Hematopoietic multipotent progenitor cell treated with erythropoietin and hydrocortisone succinate and interleukin-3 and kit ligand, for 4 days (in vitro differentiated cells): ENCODE measurements at regions not wholly inside any gene's neighbourhood (a gene's known extent, or its start where the extent isn't known, plus 50 kb on each side); places are given as distances from the start of the nearest gene placed in this dataset.
"Not testable (repeated sequence)": the region's sequence is repeated elsewhere in the genome, so short reads cannot be mapped to it uniquely, and the experiment has no call there.

Source experiments
- DNase-seq: peaks from one replicate; pipeline ENCODE4 v3.0.0-alpha.2; 2015

- DNase-seq: peak; percentile 93
Measured at GRCh38 chr13:44778761-44779484, 202.8 kb upstream of the TSC22D1 start.

DNA sequence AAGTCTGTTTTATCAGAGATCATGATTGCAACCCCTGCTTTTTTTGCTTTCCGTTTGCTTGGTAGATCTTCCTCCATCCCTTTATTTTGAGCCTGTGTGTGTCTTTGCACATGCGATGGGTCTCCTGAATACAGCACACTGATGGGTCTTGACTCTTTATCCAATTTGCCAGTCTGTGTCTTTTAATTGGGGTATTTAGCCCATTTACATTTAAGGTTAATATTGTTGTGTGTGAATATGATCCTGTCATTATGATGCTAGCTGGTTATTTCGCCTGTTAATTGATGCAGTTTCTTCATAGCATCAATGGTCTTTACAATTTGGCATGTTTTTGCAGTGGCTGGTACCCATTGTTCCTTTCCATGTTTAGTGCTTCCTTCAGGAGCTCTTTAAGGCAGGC lies 199.2 kb upstream of the TSC22D1 start:
- DNase-seq: not testable (repeated sequence)

DNA sequence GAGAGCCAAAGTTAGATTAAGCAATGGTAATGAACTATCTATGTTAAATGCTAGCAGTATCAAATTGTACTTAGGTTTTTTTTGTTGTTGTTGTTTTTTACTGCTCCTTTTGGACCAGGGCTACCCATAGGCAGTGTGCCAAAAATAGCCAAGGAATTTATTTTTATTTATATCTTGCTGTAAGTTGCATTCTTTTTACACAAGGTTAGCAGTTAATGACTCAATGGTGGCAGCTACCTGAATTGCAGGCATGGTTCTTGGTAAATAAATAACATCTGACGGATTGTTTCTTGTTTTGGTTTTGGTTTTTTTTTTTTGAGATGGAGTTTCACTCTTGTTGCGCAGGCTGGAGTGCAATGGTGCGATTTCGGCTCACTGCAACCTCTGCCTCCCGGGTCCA lies 194.8 kb upstream of the TSC22D1 start:
- DNase-seq: no peak

GRCh38 chr13:44769686-44770085 lies 193.6 kb upstream of the TSC22D1 start:
- no peak for DNase-seq

GRCh38 chr13:44768775-44769581 lies 192.8 kb upstream of the TSC22D1 start:
- no peak for DNase-seq

GRCh38 chr13:44768239-44768638 lies 192.1 kb upstream of the TSC22D1 start:
- peak; percentile 68 for DNase-seq

- DNase-seq: peak; percentile 41
Measured at GRCh38 chr13:44765001-44765471, 188.9 kb upstream of the TSC22D1 start.

DNA sequence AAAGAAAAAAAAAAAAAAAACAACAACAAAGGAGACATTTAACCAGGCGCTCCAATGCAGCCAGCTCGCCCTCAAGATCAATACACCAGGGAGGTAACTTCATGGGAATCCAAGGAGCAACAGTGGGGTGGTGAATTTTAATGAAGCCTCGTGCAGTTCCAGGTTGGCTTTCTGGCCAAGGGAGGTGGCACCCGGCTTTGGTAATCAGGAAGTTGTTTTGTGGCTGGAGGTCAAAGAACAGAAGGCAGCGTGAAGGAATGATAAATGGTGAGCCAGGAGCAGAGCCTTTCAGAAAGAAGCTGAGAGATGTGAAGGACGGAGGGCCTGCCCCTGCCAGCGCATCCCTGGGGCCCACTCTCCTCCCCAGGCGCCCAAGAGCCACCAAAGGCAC lies 188.2 kb upstream of the TSC22D1 start:
- peak; percentile 61 for DNase-seq

DNA sequence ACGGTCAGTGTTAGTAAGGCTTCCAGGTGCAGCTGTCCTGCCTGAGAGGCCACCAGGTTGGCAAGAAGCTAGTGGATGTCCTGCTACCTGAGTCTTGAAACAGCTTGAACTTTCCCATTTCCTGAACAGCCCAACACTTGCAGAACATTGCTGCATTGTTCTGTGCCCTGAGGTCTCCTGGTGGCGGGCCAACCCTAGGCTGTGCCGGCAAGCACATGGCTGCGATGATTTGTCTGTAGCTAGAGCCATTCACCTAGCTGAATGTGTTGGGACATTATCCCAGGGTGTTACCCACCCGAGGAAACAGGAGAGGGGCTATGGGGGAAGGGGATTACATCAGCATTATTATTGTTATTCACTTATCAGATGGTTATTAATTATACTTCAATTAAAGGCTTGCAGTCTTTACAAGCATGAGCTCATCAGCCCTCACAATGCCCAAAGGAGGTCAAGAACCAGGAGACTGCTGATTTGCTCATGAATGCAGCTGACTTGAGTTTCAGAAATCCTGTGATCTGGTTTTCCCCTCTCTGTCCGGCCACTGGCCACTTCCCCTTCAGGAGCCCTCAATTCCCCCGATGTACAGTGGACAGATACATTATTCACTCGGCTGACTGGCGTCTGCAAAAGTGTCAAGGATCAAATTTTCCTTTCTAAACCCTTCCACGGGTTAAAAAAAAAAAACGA lies 187.6 kb upstream of the TSC22D1 start:
- DNase-seq: no peak

- DNase-seq: no peak
Measured at GRCh38 chr13:44762911-44763310, 186.8 kb upstream of the TSC22D1 start.

DNA sequence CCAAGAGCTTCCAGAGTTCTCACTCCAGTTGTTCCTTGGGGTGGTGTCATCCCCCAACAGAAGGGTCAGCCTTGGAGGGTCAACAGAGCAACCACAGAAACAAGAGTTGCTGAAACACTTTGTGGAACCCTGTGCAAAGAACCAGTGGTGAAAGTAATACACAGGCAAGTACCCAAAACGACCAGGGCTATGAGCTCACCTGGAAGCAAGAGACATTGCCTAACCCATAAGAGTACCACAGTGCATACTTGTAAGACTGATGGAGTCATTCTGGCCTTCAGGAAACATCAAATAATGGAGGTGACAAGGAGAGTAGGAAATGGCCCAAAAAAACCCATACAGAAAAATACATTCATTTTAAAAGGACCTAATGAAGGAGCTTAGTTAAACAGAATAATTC lies 184.3 kb upstream of the TSC22D1 start:
- no peak for DNase-seq

GRCh38 chr13:44759384-44760360 lies 183.5 kb upstream of the TSC22D1 start:
- no peak for DNase-seq

DNA sequence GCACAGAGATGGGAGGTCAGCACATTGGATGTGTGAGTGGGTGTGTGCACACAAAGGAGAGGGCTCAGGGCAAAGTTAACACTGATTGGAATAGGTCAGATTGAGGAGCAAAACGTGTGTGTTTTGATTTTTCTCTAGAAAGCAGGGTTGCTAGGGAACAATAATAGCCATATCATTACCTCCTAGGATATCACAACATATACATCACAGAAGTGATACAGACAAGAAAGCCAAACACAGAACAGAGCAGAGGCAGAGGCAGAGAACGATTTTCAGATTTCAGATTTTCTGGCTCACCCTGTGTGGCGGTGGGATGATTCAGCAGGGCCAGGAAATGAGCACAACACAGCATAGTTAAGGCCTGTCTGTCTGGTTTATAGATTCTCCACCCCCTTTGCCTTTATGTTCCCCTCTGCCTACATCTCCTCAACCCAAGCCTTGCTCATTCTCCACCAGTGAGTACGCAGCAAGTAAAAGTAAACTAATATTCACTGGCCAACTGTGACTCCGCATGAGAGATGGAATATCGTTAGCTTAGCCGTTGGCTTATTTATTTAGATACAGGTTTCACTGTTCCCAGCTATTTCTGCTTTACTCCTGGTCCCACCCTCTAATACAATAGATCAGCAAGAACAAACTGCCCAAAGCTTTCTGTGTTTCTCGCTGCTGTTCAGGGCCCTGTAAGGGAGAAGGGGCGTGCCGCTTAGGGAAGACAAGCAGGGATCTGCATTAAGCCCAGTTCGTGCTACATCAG lies 182.7 kb upstream of the TSC22D1 start:
- DNase-seq: no peak

DNA sequence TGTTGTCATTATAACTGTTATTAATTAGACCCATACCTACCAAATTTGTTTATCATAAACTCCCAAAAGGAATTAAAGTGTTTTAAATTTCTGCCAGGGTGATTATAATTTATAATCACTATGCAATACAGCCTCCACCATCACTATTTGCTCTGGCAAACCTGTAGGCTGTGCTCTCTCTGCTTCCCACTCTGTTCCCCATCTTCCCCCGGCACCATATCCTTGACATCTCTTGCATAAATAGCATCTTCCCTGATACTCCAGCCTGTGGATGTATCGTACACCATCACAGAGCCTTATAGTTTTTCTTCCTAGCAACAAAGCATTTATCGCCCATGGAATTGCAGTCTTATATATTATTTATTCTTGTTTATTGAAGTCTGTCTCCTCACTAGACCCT lies 181.5 kb upstream of the TSC22D1 start:
- no peak for DNase-seq

DNA sequence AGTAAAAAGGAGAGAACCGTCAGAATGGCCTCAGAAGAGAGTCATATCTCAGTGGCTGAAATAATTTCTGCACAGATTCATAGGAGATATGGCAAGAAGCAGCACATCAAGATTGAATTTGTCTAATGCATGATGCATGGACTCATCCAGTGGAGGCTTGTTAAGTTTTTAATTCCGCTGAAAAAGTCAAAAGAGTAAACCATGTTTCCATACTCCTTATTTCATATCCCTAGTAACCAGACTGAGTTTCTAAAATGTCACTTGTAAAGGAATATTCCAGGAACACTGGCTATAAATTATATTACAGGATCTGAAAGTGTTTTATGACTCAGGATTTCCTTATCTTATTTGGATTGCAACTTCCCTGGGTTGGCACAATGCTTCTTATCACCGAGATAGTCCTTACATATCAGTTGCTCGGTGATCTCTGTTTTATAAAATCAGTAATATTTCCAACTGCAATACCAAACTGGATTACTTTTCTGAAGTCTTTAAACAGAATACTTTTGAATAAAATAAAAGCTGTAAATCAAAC lies 180.2 kb upstream of the TSC22D1 start:
- DNase-seq: no peak

- no peak for DNase-seq
Measured at GRCh38 chr13:44755872-44756271, 179.7 kb upstream of the TSC22D1 start.

- DNase-seq: no peak
Measured at GRCh38 chr13:44752164-44752563, 176.0 kb upstream of the TSC22D1 start.

DNA sequence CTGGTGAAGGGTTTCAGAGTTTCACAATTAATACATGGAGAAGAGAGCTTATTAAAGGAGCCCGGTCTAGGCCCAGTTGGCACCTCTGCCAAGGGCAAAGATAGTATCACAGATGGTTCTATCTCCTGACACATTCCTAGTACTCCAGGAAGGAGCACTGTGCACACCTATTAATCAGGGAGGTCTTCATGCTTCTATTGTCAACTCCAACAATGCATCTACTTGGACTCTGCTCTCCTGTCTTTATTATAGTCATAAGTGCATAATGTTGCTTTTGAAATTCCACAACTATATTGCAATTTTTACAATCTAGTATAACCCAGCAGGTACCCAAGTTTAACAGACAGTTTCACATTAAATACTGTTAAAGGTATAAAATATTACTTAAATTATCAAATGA lies 174.5 kb upstream of the TSC22D1 start:
- DNase-seq: no peak

GRCh38 chr13:44749906-44750305 lies 173.8 kb upstream of the TSC22D1 start:
- DNase-seq: no peak

GRCh38 chr13:44748439-44748838 lies 172.3 kb upstream of the TSC22D1 start:
- no peak for DNase-seq

DNA sequence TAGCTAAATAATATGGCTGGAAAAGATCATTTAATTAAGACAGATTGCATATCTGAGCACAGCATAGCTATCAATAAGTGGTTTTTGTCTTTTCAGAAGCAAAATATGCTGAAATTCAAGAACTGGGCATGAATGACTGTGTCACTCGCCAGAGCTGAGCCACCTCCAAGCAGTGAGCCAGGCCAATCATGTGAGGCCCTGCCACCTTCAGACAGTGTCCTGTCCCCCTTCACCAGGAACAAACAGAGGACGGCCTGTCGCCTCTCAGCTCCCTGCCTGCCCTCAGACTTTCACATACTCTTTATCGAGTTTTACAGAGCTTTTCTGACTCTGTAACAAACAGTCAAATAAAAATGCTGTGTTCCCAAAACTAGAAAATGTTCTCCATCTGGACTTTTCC lies 171.0 kb upstream of the TSC22D1 start:
- no peak for DNase-seq
